Stimulated activated naive CD8-positive, alpha-beta T cell treated with anti-CD3 and anti-CD28 coated beads, Interleukin-15, Interleukin-2, amounts not matched to agents 100 U/mL and 50 U/mL, for 24 hours (primary cell): ENCODE measurements at regions not wholly inside any gene's neighbourhood (a gene's known extent, or its start where the extent isn't known, plus 50 kb on each side); places are given as distances from the start of the nearest gene placed in this dataset.

Experiments used
- ATAC-seq: fragments of 150-1000 bp; cut with Tn5 transposase; one replicate; pipeline ENCODE4 v1.10.0; 2021
- DNase-seq: peaks from one replicate; pipeline ENCODE4 v3.0.0; 2021

- no peak for DNase-seq
- ATAC-seq = no peak
Observed at GRCh38 chr2:236872981-236873380, 212.7 kb upstream of the COPS8 start.

DNA sequence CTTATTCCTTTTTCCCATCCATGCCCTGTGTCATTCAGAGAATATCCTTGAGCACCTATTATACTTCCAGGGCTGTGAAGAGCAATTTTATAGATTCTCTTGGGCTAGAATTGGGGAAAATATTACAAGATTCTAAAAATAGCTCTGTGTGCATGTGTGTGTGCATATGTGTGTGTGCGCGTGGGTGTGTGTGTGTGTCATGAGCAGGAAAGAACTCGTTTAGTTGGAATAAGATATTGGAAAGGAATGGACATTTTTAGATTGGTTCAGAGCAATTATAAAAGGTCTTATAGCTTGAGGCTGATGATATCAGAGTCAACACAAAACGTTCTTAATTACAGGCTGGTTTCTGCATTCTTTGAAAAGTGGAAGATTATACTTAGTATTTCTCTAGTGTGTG lies 212.1 kb upstream of the COPS8 start:
- ATAC-seq (no peak), DNase-seq (no peak)

DNA sequence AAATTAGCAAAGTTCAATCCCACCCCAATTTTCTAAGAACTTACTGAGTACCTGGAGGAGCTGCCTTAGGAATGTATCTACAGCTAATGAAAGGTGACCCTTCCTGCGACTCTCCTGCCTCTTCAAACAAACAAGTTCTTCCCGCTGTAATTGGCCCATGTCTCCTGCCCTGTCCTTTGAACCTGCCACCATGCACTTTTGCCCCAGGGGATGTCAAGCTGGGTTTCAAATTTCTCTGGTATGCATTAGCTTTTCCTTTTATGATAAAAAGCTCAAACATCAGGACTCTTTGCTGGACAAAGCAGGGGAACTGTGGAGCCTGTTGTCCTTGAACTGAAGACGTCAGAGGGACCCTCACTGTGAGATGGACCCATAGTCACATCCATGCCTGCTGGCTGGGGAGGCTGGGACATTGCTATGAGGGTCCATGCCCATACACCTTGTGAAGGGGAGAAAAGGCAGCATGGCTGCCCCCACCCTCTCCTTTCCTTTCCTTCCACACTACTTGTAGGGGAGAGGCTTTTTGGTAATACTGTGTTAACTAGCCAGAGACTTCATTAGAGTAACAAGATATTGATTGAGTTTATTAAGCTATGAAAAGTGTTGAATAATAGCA lies 210.7 kb upstream of the COPS8 start:
- DNase-seq (no peak), ATAC-seq (no peak)

DNA sequence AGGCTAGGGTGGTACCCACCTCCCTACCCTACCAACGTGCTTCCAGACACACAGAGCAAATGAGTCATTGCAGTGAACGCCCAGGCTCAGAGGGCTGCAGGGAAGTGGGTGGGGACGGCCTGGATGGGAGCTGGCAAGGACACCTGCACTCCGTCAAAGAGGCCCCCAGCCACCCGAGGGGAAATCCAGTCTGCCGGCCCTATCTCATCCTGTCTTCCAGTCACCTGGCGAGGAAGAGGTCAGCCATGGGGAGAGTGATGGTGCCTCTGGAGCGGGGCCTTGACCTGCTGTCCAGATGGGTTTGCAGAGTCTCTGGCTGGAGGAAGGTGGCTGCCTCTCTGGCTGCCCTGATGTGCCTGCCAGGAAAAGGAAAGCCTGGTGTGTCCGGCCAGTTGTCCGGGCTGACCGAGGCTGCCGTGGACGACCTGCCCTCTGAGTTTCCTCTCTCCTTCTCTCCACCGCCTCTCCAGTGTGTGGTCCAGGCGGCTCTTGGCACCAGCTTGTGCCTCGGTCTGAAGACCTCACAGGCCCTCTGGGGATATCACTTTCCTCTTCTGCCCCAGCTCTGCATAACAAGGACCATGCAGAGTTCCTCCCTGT lies 209.7 kb upstream of the COPS8 start:
- DNase-seq (no peak), ATAC-seq (no peak)

- no peak for ATAC-seq
- DNase-seq = no peak
Observed at GRCh38 chr2:236876642-236877041, 209.0 kb upstream of the COPS8 start.

- ATAC-seq (no peak), DNase-seq (no peak)
Observed at GRCh38 chr2:236877972-236878371, 207.7 kb upstream of the COPS8 start.

GRCh38 chr2:236879416-236879963 lies 206.2 kb upstream of the COPS8 start:
- ATAC-seq = no peak

GRCh38 chr2:236882074-236882473 lies 203.6 kb upstream of the COPS8 start:
- ATAC-seq = no peak
- no peak for DNase-seq

More at GRCh38 chr2:236879416-236879963, 206.2 kb upstream of the COPS8 start:
- DNase-seq = no peak

DNA sequence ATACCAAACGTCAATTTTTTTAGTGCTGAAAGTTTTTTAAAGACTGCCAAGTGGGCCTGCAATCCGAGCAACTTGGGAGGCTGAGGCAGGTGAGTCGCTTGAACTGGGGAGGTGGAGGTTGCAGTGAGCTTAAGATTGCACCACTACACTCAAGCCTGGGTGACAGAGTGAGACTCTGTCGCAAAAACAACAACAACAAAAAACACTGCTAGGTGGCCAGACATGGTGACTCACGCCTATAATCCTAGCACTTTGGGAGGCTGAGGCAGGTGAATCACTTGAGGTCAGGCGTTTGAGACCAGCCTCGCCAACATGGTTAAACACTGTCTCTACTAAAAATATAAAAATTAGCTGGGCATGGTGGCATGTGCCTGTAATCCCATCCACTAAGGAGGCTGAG lies 202.8 kb upstream of the COPS8 start:
- ATAC-seq (no peak), DNase-seq (no peak)

GRCh38 chr2:236883819-236884218 lies 201.9 kb upstream of the COPS8 start:
- ATAC-seq (no peak), DNase-seq (no peak)

DNA sequence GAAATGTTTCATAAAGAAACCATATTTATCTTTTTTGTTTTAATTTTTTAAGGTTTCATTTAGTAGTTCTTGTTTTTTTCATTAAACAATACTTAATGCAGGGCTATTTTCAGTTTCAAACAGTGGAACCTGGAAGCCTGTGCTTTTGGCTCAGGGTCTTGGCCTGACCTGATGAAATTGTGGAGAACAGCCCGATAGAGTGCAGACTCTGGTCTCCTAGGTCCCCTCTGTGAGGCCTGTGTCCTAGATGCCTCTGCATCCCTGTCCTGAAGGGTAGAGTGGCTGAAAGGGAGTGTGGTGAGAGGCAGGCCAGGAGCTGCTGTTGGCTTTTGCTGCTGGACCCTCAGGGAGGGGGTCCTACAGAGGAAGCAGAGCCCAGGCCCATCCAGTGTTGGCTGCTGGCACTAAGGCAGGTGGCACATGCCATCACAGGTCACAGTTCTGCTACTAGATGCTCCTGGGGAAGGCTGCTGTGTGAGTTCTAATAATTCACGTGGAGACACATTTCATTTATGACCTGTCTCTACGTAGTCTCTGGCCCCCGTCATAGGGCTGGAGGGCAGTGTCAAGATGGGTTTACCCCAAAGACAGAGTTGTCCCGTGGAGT lies 201.0 kb upstream of the COPS8 start:
- DNase-seq = no peak
- no peak for ATAC-seq

GRCh38 chr2:236886456-236886855 lies 199.2 kb upstream of the COPS8 start:
- no peak for ATAC-seq
- DNase-seq = no peak

DNA sequence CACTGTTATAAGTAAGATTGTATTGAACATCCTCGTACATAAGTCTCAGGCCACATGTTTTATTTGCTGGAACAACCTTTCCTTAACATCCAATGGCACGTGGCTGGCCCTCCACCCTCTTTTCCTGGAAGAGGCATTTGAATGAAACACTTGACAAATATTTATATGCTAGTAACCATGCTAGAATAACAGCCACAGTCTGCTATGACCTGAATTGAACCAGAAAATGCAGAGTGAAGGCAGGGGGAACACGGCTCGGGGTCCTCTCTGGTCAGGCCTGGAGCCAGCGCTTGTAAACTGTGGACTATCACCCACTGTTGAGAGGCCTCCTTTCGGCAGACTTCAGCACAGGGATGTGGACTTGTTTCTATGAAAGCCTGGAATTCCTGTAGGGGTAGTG lies 198.2 kb upstream of the COPS8 start:
- ATAC-seq (no peak), DNase-seq (no peak)

DNA sequence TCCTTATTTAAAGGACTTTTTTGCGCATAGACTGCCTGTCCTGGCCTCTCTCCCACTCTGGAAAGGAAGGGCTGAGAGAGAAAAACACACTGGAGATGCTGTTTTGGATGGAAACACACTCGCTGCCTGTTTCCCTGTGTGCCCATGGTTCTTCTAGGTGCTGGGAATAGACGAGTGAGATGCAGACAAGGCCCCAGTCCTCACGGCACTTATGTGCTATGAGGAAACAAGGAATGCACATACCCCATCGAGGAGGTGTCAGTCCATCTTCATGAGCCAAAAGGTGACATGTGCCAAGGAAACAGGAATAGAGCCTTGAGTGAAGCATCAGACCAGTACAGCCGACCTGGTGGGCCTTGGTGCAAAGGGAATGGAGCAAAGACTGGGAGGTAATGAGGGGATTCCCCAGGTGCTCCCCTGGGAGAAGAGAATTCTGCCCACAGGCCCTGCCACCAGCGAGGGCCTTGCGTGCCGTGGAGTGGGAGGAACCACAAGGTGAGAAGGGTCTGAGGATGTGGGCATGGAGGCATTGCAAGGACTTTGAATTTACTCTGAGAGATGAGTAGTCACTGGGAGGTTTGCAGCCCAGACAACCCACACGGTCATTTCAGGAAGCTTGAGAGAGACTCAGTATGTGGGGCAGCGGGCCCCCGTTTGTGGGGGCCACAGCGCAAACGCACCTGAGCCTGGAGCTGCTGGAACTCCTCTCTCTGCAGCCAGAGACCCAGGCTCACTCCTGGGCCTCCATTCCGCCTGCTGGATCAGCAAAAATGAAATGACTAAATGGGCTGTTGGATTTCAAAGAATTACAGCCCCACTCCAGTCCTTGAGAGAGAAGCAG lies 197.5 kb upstream of the COPS8 start:
- DNase-seq (no peak), ATAC-seq (no peak)

GRCh38 chr2:236888794-236889780 lies 196.6 kb upstream of the COPS8 start:
- ATAC-seq (no peak), DNase-seq (no peak)

DNA sequence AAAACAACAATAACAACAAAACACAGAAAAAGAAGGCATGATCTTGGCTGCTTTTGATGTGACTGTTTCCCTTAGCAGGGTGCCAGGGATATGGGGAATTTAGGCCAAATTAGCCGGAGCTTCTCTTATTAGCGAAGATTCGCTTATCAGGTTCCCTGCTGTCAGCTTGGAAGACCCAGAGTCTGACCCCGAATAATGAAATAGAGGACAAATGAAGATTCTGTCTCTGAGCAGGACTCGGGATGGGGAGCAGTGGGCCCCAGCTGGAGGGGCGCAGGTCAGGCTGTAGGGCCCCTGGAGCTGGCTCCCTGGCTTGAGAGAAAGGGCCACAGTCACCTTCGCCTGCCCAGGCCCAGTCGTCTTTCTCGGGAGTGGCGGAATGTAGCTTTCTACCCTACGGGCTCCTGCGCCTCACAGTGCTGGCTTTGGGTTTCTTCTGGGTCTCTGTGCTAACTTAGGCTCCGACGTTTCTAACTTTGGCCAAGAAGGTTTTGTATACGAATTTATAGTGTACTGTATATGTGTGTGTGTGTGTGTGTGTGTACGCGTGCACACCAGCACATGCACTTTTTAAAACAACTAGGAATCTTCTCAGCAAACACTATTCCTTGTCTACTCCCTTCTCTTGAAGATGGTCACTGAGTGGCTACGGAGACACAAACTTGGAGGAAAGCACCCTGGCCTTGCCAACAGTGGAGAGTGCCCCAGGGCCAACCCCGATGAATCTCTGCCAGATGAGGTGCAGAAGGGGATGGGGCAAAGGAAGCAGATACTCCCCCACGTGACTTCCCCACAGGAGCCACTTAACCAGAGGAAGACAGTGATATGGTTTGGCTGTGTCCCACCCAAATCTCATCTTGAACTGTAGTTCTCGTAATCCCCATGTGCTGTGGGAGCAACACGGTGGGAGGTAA lies 195.6 kb upstream of the COPS8 start:
- ATAC-seq = no peak

GRCh38 chr2:236892721-236893120 lies 193.0 kb upstream of the COPS8 start:
- DNase-seq (no peak), ATAC-seq (no peak)

More for the DNA sequence above, 195.6 kb upstream of the COPS8 start:
- DNase-seq = no peak

DNA sequence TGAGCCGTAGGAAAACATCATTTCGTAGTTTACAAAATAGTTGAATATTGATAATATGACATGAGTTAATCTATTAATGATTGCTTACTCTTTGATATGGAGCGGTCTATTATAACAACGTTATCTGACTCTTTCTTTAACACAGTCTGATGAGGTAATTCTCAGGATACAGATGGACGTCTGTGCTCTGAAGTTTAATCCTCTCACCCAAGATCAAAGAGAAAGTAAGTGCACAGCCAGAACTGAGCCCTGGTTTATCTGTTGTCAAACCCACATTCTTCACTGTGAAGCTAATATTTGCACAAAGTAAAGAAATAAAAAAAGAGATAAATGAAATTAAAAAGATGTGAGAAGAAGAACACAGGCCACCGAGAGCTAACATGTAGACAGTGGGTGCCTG lies 190.9 kb upstream of the COPS8 start:
- no peak for DNase-seq
- ATAC-seq = no peak

DNA sequence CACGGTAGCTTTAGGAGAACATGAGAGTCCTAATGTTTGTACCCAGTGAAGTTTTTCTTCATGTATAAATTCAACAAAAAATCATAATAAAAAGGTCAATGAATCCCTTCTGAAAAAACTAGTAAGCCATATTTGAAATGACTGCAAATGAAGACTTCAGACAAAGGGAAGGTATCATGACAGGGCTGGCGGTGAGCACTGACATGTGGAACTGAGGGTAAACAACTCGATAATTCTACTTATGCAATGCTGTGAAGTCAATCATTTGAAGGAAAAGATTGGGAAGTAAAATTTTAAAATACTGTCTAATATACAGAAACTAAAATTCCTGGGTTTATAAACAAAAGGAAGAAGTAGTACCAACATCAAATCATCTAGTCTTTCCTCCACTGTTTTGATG lies 190.2 kb upstream of the COPS8 start:
- DNase-seq (no peak), ATAC-seq (no peak)

DNA sequence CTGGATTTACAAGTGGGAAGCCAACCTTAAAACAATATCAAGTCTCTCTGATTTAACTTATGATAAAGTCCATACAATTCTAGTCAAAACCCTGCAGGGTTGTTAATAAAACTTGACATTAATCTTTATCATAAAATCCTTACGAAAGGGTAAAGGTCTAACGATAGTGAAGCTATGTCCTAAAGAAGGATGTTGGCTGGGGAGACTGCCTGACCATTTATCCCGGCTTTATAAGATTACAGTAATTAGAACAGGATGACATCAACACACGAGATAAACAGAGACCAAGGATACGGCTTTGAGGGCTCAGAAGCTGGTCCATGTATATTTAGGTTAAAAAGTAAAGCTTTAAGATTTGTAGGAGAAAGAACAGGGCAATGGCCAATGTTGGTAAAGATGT lies 189.0 kb upstream of the COPS8 start:
- ATAC-seq (no peak), DNase-seq (no peak)
